HG03095 (cell line): ENCODE measurements at regions not wholly inside any gene's neighbourhood (a gene's known extent, or its start where the extent isn't known, plus 50 kb on each side); places are given as distances from the start of the nearest gene placed in this dataset.
"Not testable (repeated sequence)": the region's sequence is repeated elsewhere in the genome, so short reads cannot be mapped to it uniquely, and the experiment has no call there.

Source experiments
- ATAC-seq: cut with Tn5 transposase; IDR thresholded peaks from one replicate; pipeline ENCODE4 v1.9.1; 2021; ENCODE audit warnings: moderate library complexity; ENCODE audit not compliant: unreplicated experiment

DNA sequence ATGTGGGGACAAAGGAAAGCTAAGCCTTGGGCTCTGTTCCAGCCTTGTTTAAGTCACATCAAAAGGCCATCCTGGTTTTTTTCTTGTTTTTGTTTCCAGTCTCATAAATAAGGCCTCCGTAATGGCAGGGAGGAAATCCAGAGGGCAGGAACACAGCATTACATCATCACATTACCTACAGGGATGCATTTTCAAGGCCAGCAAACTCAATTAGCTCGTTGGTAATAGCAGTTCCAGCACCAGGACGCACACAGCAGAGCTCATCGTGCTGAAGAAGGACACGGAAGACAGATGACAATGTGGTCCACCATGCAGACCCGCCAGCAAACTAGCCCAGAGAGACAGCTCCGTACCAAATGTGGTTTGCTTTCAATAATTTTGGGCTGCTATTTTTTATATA, 1209.2 kb downstream of the TYW1 start:
- ATAC-seq: no peak

- no peak for ATAC-seq
These were observed 1210.4 kb downstream of the TYW1 start for GRCh38 chr7:68206946-68207485.

DNA sequence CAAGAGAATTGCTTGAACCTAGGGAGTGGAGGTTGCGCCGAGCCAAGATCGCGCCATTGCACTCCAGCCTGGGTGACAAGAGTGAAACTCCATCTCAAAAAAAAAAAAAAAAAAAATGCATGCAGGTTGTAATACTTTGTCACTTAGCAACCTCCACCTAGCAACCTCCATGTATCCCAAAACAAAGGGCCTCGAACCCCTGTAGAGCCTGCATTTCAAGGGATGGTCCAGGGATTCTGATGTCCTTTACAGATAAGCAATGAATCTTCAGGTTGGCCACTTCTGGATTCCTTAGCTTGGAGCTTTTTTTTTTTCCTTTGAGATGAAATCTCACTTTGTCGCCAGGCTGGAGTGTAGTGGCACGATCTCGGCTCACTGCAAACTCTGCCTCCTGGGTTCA, 1211.0 kb downstream of the TYW1 start:
- no peak for ATAC-seq

GRCh38 chr7:68209486-68209885, 1212.9 kb downstream of the TYW1 start:
- no peak for ATAC-seq

- no peak for ATAC-seq
These were observed 1217.2 kb downstream of the TYW1 start for GRCh38 chr7:68213838-68214237.

- ATAC-seq: no peak
These were observed 1219.4 kb downstream of the TYW1 start for GRCh38 chr7:68216051-68216450.

GRCh38 chr7:68217426-68217825, 1220.8 kb downstream of the TYW1 start:
- no peak for ATAC-seq

DNA sequence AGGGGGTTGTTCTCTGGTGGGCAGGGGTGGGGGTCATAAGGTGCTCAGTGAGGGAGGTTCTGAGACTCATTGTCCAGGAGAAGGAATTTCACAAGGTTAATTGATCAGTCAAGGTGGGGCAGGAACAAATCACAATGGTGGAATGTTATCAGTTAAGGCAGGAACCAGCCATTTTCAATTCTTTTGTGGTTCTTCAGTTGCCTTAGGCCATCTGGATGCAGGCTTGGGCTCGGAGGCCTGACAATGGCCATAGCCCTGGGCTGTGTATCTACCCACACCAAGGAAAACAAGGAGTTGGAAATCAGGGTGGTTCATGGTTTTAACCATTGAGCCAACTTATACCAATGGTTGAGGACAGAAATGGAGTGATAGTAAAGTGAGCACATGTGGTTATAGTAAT, 1221.8 kb downstream of the TYW1 start:
- no peak for ATAC-seq

GRCh38 chr7:68222311-68222710, 1225.7 kb downstream of the TYW1 start:
- ATAC-seq: no peak

- ATAC-seq: no peak
These were observed 1227.6 kb downstream of the TYW1 start for GRCh38 chr7:68224041-68224741.

- not testable (repeated sequence) for ATAC-seq
These were observed 1234.4 kb downstream of the TYW1 start for GRCh38 chr7:68231011-68231410.

DNA sequence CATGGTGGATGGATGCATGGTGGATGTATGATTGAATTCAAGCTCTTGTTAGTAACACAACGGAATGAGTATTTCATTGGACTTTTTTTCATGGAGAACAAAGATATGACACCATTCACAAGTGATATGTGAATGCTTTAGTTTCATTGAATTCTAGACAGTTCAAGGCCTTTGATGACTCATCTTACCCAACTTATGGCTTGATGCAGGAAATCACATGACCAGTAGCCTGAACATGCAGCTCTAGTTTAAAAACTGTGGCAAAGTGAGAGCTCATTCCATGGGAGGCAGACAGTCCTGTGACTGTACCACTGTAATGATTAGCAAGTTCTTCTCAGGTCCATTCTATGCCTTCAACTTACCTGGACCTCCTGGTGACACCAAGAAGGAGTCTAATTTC, 1239.3 kb downstream of the TYW1 start:
- no peak for ATAC-seq

DNA sequence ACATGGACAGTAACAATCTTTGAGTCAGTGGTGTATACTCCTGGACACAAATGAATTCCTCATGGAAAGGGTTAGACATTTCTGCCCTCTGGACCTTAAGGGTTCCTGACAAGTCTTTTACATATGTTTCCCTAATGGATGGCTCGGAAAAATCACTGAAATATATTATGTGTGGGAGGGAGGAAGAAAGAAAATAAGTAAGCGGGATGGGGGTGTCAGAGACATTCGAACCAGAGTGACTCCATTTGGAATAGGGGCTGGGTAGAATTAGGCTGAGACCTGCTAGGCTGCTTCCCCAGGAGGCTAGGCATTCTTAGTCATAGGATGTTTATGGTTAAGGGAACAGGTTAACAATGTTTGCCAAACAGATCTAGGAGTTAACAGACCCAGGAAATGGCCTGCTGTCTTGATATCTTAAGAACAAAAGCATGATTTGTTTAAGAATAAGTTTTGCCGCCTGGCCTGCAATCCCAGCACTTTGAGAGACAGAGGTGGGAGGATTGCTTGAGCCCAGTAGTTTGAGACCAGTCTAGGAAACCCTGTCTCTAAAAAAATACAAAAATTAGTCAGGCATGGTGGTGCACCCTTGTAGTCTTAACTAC, 1241.7 kb downstream of the TYW1 start:
- ATAC-seq: no peak

- ATAC-seq: no peak
These were observed 1246.5 kb downstream of the TYW1 start for GRCh38 chr7:68243128-68243527.

DNA sequence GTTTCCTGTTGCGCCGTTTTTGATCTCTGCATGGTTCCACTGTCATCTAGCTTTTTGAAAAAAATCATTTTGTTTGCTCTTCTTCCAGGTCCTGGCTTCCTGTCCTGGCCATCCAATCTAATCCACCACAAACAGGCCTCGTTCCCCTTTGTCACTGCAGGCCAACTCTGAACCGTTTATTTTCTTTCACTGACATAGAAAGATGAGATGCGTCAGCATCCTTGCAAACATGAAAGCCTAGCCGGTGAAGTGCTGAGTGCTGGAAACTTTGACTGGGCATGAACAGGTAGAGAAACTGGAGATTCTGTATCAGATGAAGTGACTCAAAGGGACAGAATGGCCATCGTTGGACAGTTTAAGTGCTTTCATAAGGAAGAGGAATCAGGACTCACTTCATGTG, 1247.8 kb downstream of the TYW1 start:
- ATAC-seq: no peak

GRCh38 chr7:68245688-68246087, 1249.1 kb downstream of the TYW1 start:
- ATAC-seq: no peak

GRCh38 chr7:68246189-68246633, 1249.6 kb downstream of the TYW1 start:
- no peak for ATAC-seq

DNA sequence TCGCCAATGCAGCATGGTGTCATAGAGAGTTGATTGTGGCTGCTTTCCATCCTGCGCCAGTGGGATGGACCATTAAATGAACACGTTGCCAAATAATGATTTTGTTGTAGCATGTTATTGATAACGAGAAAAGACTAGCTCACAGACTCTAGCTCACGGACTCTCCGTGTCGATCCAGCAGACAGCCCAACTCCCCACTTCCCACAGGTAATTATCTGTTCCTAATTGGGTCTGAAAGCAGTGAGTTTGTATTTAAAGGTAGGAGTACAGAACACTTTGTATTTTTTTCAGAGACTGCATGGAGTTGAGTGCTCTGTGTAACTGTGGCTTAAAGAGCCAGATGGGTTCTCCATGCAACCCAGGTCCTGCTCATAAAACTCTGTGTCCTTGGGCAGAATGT, 1250.5 kb downstream of the TYW1 start:
- no peak for ATAC-seq

- ATAC-seq: no peak
These were observed 1250.9 kb downstream of the TYW1 start for GRCh38 chr7:68247571-68247970.

- no peak for ATAC-seq
These were observed 1252.3 kb downstream of the TYW1 start for GRCh38 chr7:68248973-68249372.

- ATAC-seq: no peak
These were observed 1253.0 kb downstream of the TYW1 start for GRCh38 chr7:68249611-68250010.

- no peak for ATAC-seq
These were observed 1253.5 kb downstream of the TYW1 start for GRCh38 chr7:68250143-68250542.

- not testable (repeated sequence) for ATAC-seq
These were observed 1258.2 kb downstream of the TYW1 start for GRCh38 chr7:68254815-68255214.
